Fibroblast of skin of scalp (primary cell): ENCODE measurements at regions not wholly inside any gene's neighbourhood (a gene's known extent, or its start where the extent isn't known, plus 50 kb on each side); places are given as distances from the start of the nearest gene placed in this dataset.
A peak's percentile ranks its signal among the peaks of the same experiment; 100 is the strongest.

Experiments used
- DNase-seq: peaks from one replicate; pipeline ENCODE4 v3.0.0-alpha.2; 2013

GRCh38 chr2:45138904-45139303, 129.7 kb upstream of the SIX2 start:
- DNase-seq: no peak

- DNase-seq: no peak
These were observed 128.9 kb upstream of the SIX2 start for GRCh38 chr2:45137966-45138695.

DNA sequence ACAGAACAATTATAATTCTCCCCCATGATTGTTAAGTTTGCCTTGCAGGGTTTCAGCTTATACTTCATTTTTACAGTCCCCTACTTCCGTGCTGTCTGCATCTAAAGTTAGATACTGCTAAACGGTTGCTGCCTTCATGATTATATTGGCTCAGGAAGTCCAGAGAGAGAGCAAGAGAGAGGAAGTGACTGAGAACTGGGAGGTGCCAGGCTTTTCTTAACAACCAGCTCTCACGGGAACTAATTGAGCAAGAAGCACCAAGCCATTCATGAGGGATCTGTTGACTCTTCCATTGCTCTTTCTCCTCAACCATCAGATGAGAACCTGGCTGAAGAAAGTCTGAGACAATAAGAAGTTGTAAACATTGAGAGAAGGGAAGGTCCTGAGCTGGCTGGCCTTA, 125.5 kb upstream of the SIX2 start:
- DNase-seq: peak; percentile 36

DNA sequence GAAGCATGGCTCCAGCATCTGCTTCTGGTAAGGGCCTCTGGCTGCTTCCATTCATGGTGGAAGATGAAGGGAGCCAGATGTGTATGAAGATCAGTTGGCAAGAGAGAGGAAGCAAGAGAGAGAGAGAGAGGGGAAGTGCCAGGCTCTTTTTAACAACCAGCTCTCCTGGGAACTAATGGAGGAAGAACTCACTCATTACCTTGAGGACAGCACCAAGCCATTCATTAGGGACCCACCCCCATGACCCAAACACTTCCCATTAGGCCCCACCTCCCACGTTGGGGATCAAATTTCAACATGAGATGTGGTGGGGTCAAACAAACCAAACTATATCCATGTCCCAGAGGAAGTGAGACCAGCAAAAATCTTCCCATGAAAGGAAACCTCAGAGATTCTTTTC, 124.8 kb upstream of the SIX2 start:
- no peak for DNase-seq

DNA sequence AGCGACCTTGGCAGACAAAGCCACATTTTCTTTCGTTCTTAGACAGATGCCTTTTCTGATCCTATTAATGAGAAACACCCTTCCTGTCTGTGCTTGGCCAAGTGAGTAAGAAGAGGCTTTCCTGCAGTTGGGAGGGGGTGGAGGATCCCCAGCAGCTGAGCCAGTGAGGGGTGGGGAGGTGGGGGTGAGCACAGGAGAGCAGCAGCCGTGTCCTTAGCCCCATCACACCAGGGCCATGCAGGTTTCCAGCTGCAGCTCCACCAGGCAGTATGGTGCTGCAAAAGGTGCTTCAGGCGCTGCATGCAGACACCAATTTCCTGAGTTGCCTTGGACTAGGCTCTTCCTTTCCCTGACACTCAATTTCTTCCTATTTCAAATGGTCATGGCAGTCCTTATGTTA, 123.3 kb upstream of the SIX2 start:
- no peak for DNase-seq

DNA sequence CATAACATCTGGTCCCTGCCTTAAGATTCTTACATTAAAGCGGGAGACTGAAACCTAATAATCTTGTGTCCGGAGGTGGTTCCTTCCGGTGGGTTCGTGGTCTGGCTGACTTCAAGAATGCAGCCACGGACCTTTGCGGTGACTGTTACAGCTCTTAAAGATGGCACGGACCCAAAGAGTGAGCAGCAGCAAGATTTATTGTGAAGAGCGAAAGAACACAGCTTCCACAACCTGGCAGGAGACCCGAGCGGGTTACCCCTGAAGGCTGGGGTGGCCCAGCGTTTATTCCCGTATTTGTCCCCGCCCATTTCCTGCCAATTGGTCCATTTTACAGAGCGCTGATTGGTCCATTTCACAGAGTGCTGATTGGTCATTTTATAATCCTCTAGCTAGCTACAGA, 122.3 kb upstream of the SIX2 start:
- DNase-seq: no peak

GRCh38 chr2:45130736-45131135, 121.5 kb upstream of the SIX2 start:
- no peak for DNase-seq

GRCh38 chr2:45128580-45128997, 119.3 kb upstream of the SIX2 start:
- DNase-seq: peak; percentile 98

GRCh38 chr2:45127891-45128290, 118.6 kb upstream of the SIX2 start:
- no peak for DNase-seq

GRCh38 chr2:45127321-45127720, 118.1 kb upstream of the SIX2 start:
- no peak for DNase-seq

DNA sequence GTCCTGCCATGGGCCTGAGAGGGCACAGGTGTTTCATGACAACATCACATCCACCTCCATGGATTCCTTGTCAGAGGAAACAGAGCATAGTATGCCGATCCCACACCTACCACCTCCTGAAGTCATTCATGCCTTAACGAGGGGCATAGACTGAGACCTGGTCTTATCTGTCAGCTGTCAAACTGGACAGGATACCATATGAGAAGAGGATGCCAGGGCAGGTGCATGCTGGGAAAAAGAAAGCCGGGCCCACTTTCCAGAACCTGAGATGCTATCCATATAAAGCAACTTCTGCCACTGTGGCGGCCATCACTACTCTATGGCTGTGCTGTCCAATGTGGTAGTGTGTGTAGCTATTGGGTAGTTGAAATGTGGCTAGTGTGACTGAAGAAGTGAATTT, 116.0 kb upstream of the SIX2 start:
- DNase-seq: no peak

- DNase-seq: no peak
These were observed 115.2 kb upstream of the SIX2 start for GRCh38 chr2:45124456-45124855.

GRCh38 chr2:45123521-45124191, 114.4 kb upstream of the SIX2 start:
- no peak for DNase-seq

DNA sequence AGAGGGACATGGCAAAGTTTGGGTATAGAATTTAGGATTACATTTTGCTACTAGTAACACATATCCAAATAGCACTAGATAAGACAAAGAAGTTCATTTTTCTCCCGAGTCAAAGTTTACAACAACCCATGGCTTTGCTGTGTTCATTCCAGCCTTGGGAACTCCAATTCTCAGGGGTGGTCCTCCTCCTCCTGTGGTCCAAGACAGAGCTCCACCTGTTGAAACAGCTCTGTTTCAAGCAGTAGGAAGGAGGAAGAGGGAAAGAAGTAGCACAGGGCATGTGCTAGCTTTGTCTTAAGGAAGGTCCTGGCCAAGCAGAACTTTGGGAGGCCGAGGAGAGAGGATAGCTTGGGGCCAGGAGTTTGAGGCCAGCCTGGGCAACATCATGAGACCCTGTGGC, 113.8 kb upstream of the SIX2 start:
- DNase-seq: no peak

DNA sequence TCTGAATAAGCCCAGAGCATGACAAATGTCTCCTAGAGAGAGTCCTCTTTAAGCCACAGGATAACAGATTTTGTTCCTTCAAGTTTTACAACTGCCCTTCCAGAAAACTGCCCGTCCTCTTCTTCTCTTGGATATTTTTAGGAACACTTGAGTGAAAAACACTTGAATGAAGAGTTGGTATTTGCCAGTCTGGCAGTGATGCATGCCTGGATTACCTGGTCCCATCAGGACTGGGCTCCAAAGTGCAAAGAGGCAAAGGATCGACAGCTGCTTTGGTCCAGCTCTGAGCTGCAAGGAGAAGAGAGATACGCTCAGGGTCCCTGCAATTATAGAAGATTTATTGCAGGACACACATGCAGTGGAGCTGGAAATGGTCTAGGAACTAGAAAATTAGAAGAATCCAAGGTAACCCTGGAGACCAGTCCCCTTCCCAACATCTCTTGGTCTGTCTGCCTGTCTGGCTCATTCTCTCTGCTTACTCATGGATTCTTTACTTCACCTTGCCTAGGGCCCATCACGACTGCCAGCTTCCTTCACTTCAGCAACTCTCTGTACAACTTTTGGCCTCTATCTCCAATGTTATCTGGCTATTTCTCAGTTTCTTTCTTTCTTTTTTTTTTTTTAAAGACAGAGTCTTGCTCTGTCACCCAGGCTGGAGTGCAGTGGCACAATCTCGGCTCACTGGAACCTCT, 112.1 kb upstream of the SIX2 start:
- no peak for DNase-seq

DNA sequence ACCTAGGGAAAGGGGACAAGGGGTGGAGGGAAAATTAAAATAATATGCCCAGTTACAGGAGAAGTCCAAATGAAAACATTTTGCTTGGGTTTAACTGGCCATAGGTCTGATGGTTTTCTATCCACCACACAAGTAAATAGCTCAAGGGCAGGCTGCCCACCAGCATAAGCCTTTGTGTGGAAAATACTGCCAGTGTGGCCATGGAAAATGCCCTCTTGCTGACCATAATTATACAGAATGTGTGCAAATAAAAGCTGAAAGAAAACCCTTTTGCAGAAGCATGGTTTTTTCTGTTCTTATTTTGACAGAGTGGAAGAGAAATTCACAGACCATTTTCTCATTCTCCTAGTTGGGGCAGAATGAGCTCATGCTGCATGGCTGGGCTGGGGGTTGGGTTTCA, 111.3 kb upstream of the SIX2 start:
- DNase-seq: peak; percentile 46

- peak; percentile 96 for DNase-seq
These were observed 110.6 kb upstream of the SIX2 start for GRCh38 chr2:45119855-45120254.

GRCh38 chr2:45119038-45119437, 109.8 kb upstream of the SIX2 start:
- peak; percentile 71 for DNase-seq

DNA sequence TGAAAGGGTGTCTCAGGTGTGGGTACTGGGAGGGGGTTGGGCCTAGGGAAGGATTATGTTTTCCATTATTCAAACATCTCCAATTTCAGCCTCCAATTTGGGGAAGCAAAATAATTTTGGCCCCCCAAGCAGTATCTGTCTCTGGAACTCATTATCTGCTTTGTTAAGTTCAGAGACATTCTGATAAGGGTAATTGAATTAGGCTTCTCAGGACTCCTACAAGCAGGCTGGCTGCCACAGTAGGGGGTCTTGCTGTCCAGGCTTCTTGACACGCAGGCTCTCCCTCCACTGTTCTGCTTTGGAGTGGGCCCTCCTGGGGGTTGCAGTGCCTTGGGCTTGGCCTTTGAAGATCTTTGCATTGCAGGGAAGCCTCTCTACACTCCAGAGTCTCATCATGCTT, 108.1 kb upstream of the SIX2 start:
- peak; percentile 59 for DNase-seq

DNA sequence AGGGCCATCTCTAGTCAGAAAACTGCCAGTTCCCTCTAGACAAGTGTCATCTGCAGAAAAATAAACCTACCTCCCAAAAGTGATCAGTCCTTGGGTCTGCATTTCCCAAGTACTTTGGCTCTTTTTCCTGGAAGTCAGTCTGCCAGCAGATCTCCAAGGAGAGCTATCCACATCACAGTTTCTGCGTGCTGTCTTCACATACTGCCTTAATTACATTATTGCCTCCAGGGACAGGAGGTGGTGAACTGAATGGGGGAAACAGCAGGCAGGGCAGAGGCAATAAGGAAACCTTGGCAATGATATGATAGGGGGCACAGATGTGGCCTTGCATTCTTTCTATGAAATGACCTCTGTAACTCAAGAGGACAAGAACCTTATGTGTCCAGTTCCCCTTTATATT, 105.9 kb upstream of the SIX2 start:
- DNase-seq: no peak

GRCh38 chr2:45114221-45114955, 105.1 kb upstream of the SIX2 start:
- no peak for DNase-seq

DNA sequence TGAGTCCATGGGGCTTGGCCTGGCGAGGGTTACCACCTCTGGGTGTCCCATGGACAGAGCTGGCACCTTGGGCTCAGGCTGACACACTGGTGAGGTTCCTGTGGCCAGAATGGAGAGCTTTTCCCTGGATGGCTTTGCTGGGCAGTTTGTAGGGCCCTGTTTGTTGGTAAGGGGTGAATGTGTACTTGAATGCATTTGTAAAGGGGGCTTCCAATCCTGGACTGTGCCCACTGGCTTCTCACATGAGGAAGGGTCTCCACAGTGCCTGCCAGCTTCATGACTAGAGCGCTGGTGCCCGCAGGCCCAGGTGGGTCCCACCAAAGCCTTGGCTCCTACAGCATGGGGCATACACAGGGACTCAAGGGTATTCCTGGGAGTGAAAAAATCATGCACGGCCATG, 103.5 kb upstream of the SIX2 start:
- DNase-seq: no peak

GRCh38 chr2:45105050-45105582, 95.9 kb upstream of the SIX2 start:
- DNase-seq: no peak
